A673 (cell line): ENCODE measurements at regions not wholly inside any gene's neighbourhood (a gene's known extent, or its start where the extent isn't known, plus 50 kb on each side); places are given as distances from the start of the nearest gene placed in this dataset.

ENCODE experiments used
- BruUV-seq: library from RNA; stranded (reverse); fragments of 400-500 nt; replicated peaks from 2 replicates; lab custom pipeline; 2021; lab: Mats Ljungman, UMichigan
- CTCF ChIA-PET: fragments of 300-600 bp; sonication (Branson Sonifier 250); formaldehyde crosslinking; loops from one replicate; lab custom pipeline; 2022; ENCODE audit warnings: antibody characterized with exemption; lab: Charles Lee
- POLR2A ChIA-PET: fragments of 300-600 bp; sonication (Branson Sonifier 250); formaldehyde crosslinking; loops from one replicate; lab custom pipeline; 2022; ENCODE audit warnings: antibody characterized with exemption; ENCODE audit not compliant: low non-redundant PET; lab: Charles Lee
- DNase-seq: peaks from one replicate; pipeline ENCODE4 v3.0.0-alpha.2; 2015; ENCODE audit warnings: low spot score
- H3K27ac ChIP-seq: fragments of 200-600 bp; sonication (generic); 2 replicates; pipeline ENCODE4 v1.5.1; 2016; ENCODE audit warnings: mixed run types, low read depth, mild to moderate bottlenecking, mixed read lengths, antibody characterized with exemption, low read length; ENCODE audit not compliant: poor library complexity, severe bottlenecking
- H3K27me3 ChIP-seq: fragments of 200-600 bp; sonication (generic); replicated peaks from 2 replicates; pipeline ENCODE4 v1.6.1; 2017; ENCODE audit warnings: mixed run types, low read depth, mild to moderate bottlenecking, mixed read lengths, antibody characterized with exemption, low read length; ENCODE audit not compliant: insufficient read depth, poor library complexity
- H3K36me3 ChIP-seq: fragments of 200-600 bp; sonication (generic); 2 replicates; pipeline ENCODE4 v1.6.1; 2016; ENCODE audit warnings: mixed run types, mild to moderate bottlenecking, mixed read lengths, antibody characterized with exemption, low read length; ENCODE audit not compliant: insufficient read depth, poor library complexity, severe bottlenecking
- H3K4me1 ChIP-seq: fragments of 200-600 bp; sonication (generic); 2 replicates; pipeline ENCODE4 v1.6.1; 2017; ENCODE audit warnings: mixed run types, mild to moderate bottlenecking, mixed read lengths, antibody characterized with exemption, low read length; ENCODE audit not compliant: insufficient read depth, poor library complexity, severe bottlenecking
- H3K4me3 ChIP-seq: fragments of 200-600 bp; sonication (generic); 2 replicates; pipeline ENCODE4 v1.5.1; 2016; ENCODE audit warnings: low read depth, mixed run types, mild to moderate bottlenecking, mixed read lengths, low read length; ENCODE audit not compliant: poor library complexity, severe bottlenecking
- H3K9me3 ChIP-seq: fragments of 200-600 bp; sonication (generic); 2 replicates; pipeline ENCODE4 v1.6.1; 2016; ENCODE audit warnings: mixed run types, low read depth, mild to moderate bottlenecking, mixed read lengths, antibody characterized with exemption, low read length; ENCODE audit not compliant: poor library complexity, severe bottlenecking
- EZH2 ChIP-seq: fragments of 200-600 bp; sonication (generic); IDR thresholded peaks from 2 replicates; pipeline ENCODE4 v1.6.1; 2017; ENCODE audit warnings: borderline replicate concordance, low read depth, mild to moderate bottlenecking, mixed read lengths, antibody characterized with exemption, low read length; ENCODE audit not compliant: poor library complexity, severe bottlenecking
- intact Hi-C: fragments of 100-400 bp; cut with micrococcal nuclease; formaldehyde crosslinking; loops from one replicate; pipeline ENCODE4 v1.10.0; 2022; ENCODE audit not compliant: unreplicated experiment
- TF ChIP-seq, protein P1 (sequence below): fragments of 300-800, 200-600 bp; sonication (generic); conservative IDR thresholded peaks from 2 replicates; pipeline ENCODE4 v1.5.1; 2017; ENCODE audit warnings: low read depth, mild to moderate bottlenecking, antibody characterized with exemption, low read length, moderate library complexity, mixed read lengths

DNA sequence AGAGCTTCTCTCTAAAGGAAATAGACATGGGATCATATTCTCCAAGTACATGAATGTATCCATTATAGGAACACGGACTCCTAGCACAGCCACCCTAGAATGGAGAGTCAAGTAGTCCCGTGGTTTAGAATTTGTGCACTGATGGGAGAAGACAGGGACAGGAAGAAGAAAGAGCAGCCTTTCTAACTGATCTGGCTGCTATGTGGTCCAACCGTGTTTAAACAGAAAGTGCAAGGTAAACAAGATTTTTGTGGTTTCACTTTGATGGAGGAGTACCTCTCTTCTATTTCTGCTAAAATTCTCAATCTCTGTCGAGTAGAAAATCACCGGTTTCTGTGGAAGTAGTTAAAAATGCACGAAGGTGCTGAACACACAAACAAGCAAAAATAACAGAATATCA lies 171.3 kb downstream of the ST8SIA4 start:
- Histone ChIP-seq H3K27ac (no peak overlapping the region), H3K4me1 (no peaks in the 10 kb centered on the region), H3K36me3 (no peaks in the 10 kb centered on the region), H3K27me3 (peaks cover 6% of the 10 kb centered on the region), H3K9me3 (no peaks in the 10 kb centered on the region), H3K4me3 (no peak overlapping the region)
- ChIA-PET POLR2A (no interaction called here), CTCF (no interaction called here)
- no TSS peak for BruUV-seq
- intact Hi-C loops = no loop called here
- DNase-seq = no peak
- TF ChIP-seq EZH2 = no peak
- TF ChIP-seq, protein P1, sequence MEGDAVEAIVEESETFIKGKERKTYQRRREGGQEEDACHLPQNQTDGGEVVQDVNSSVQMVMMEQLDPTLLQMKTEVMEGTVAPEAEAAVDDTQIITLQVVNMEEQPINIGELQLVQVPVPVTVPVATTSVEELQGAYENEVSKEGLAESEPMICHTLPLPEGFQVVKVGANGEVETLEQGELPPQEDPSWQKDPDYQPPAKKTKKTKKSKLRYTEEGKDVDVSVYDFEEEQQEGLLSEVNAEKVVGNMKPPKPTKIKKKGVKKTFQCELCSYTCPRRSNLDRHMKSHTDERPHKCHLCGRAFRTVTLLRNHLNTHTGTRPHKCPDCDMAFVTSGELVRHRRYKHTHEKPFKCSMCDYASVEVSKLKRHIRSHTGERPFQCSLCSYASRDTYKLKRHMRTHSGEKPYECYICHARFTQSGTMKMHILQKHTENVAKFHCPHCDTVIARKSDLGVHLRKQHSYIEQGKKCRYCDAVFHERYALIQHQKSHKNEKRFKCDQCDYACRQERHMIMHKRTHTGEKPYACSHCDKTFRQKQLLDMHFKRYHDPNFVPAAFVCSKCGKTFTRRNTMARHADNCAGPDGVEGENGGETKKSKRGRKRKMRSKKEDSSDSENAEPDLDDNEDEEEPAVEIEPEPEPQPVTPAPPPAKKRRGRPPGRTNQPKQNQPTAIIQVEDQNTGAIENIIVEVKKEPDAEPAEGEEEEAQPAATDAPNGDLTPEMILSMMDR = no peak

DNA sequence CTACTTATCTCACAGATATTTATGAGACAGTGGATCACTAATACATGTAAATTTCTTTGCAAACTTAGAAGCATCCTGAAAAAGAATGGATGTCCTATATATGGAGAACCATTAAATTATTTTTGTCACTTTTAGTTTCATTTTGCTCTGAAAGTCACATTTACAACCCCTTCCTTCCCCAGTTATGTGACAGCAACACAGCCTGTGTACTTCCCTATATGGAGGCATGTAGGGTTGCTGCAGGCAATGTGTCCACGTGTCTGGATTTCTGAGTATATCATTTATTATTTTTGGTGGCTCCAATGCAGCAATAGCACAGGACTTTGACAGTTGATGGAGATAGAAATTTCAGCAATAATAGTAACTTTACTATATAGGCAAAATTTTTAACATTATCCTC lies 156.4 kb downstream of the ST8SIA4 start:
- TF ChIP-seq EZH2 = no peak
- TF ChIP-seq, protein P1 = no peak
- BruUV-seq = no TSS peak
- DNase-seq = no peak
- peaks cover 4% of the 10 kb centered on the region for H3K27me3 ChIP-seq
- no peaks in the 10 kb centered on the region for H3K9me3 ChIP-seq
- ChIA-PET POLR2A (interaction anchor here (0.6 kb wide), 1 partner anchor 653 kb away, joined by 3 read pairs; no protein-coding TSS in a partner anchor), CTCF (no interaction called here)
- intact Hi-C loops = no loop called here
- no peaks in the 10 kb centered on the region for H3K4me1 ChIP-seq
- H3K36me3 ChIP-seq = no peaks in the 10 kb centered on the region
- H3K4me3 ChIP-seq = no peak overlapping the region
- no peak overlapping the region for H3K27ac ChIP-seq

DNA sequence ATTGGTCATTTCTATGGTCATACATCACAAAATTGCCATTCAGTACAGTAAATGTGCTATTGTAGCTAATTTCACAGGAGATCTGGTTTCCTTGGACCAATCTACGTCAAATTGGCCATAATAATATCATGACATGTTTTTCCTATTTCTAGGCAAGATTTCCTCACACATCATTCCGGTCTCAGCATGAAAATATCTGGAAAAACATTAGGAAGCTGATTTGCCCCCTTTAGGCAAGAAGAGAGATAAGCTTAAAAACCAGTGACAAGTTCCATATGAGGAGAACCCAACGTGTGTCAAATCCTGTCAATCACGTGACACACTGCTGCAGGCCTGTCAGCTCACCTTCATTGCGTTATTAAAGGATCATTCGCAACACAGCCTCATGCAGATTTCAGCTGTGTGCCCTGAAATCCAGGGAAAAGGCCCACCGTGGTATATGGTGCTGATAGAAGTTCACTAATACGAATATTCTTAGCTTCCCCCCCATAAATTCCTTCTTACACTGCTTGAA lies 153.3 kb downstream of the ST8SIA4 start:
- intact Hi-C loops = no loop called here
- Histone ChIP-seq H3K4me3 (no peak overlapping the region), H3K27me3 (peaks cover 4% of the 10 kb centered on the region), H3K9me3 (no peaks in the 10 kb centered on the region), H3K27ac (no peak overlapping the region), H3K36me3 (no peaks in the 10 kb centered on the region), H3K4me1 (no peaks in the 10 kb centered on the region)
- TF ChIP-seq EZH2 = no peak
- TF ChIP-seq, protein P1 = no peak
- DNase-seq = no peak
- BruUV-seq = no TSS peak
- ChIA-PET CTCF (no interaction called here), POLR2A (no interaction called here)
